ENCODE measurements at regions not wholly inside any gene's neighbourhood (a gene's known extent, or its start where the extent isn't known, plus 50 kb on each side); places are given as distances from the start of the nearest gene placed in this dataset.
"Not testable (repeated sequence)": the region's sequence is repeated elsewhere in the genome, so short reads cannot be mapped to it uniquely, and the experiment has no call there.

- peaks cover 0 to 7% (median 0%) of the 10 kb centered on the region in 5 donors for H3K4me1 ChIP-seq (ENCODE audit: control insufficient read depth in 5 of 5, insufficient read depth in 5 of 5, low read length in 5 of 5)
- no peaks in the 10 kb centered on the region for H3K36me3 ChIP-seq (ENCODE audit: control insufficient read depth in 5 of 5, insufficient read depth in 5 of 5, low read length in 5 of 5)
- H3K27me3 ChIP-seq (ENCODE audit: control insufficient read depth in 5 of 5, insufficient read depth in 4 of 5, low read length in 5 of 5) = no peaks in the 10 kb centered on the region
- H3K4me3 ChIP-seq (ENCODE audit: low read depth in 1 of 5, low read length in 5 of 5) = no peak overlapping the region
- H3K27ac ChIP-seq (ENCODE audit: low read depth, low read length) = no peak overlapping the region
- no peak overlapping the region for H3K9ac ChIP-seq (ENCODE audit: low read length in 5 of 5)
- H3K9me3 ChIP-seq (ENCODE audit: control insufficient read depth in 5 of 5, low read length in 5 of 5) = no peaks in the 10 kb centered on the region
Measured at GRCh38 chr15:45802140-45802539, 167.3 kb downstream of the SQOR start.

DNA sequence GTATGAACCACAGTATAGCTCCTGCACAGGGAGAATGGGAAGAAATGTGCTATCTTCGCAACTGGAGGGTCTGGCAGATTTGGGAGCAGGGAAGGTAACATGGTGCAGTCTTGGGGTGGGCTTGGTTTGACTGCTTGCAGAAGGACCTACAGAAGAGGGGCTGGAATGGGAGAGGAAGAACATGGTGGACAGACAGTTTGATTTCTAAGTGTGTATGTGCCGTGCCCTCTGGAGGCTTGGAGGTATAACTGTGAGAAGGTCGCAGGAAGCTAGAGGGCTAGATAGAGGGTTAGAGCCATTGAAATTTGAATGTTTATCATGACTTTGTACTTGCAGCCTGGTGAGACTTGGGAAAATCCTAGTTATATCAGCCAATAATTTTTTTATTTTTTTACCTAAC lies 169.2 kb downstream of the SQOR start:
- Histone ChIP-seq H3K9me3 (ENCODE audit: control insufficient read depth in 5 of 5, low read length in 5 of 5) (no peaks in the 10 kb centered on the region), H3K4me1 (ENCODE audit: control insufficient read depth in 5 of 5, insufficient read depth in 5 of 5, low read length in 5 of 5) (peaks cover 0 to 7% (median 0%) of the 10 kb centered on the region in 5 donors), H3K36me3 (ENCODE audit: control insufficient read depth in 5 of 5, insufficient read depth in 5 of 5, low read length in 5 of 5) (no peaks in the 10 kb centered on the region), H3K27me3 (ENCODE audit: control insufficient read depth in 5 of 5, insufficient read depth in 4 of 5, low read length in 5 of 5) (no peaks in the 10 kb centered on the region), H3K4me3 (ENCODE audit: low read depth in 1 of 5, low read length in 5 of 5) (no peak overlapping the region), H3K9ac (ENCODE audit: low read length in 5 of 5) (no peak overlapping the region), H3K27ac (ENCODE audit: low read depth, low read length) (no peak overlapping the region)

GRCh38 chr15:45810201-45810600 lies 175.4 kb downstream of the SQOR start:
- H3K4me1 ChIP-seq (ENCODE audit: control insufficient read depth in 5 of 5, insufficient read depth in 5 of 5, low read length in 5 of 5) = peaks cover 0 to 20% (median 0%) of the 10 kb centered on the region in 5 donors
- H3K9ac ChIP-seq (ENCODE audit: low read length in 5 of 5) = no peak overlapping the region
- no peaks in the 10 kb centered on the region for H3K36me3 ChIP-seq (ENCODE audit: control insufficient read depth in 5 of 5, insufficient read depth in 5 of 5, low read length in 5 of 5)
- H3K27ac ChIP-seq (ENCODE audit: low read depth, low read length) = no peak overlapping the region
- H3K27me3 ChIP-seq (ENCODE audit: control insufficient read depth in 5 of 5, insufficient read depth in 4 of 5, low read length in 5 of 5) = no peaks in the 10 kb centered on the region
- peaks cover 0 to 3% (median 0%) of the 10 kb centered on the region in 5 donors for H3K9me3 ChIP-seq (ENCODE audit: control insufficient read depth in 5 of 5, low read length in 5 of 5)
- no peak overlapping the region for H3K4me3 ChIP-seq (ENCODE audit: low read depth in 1 of 5, low read length in 5 of 5)

GRCh38 chr15:45812200-45812599 lies 177.4 kb downstream of the SQOR start:
- no peak overlapping the region for H3K9ac ChIP-seq (ENCODE audit: low read length in 5 of 5)
- H3K27ac ChIP-seq (ENCODE audit: low read depth, low read length) = no peak overlapping the region
- H3K9me3 ChIP-seq (ENCODE audit: control insufficient read depth in 5 of 5, low read length in 5 of 5) = peaks cover 0 to 4% (median 0%) of the 10 kb centered on the region in 5 donors
- peaks cover 0 to 20% (median 0%) of the 10 kb centered on the region in 5 donors for H3K4me1 ChIP-seq (ENCODE audit: control insufficient read depth in 5 of 5, insufficient read depth in 5 of 5, low read length in 5 of 5)
- H3K27me3 ChIP-seq (ENCODE audit: control insufficient read depth in 5 of 5, insufficient read depth in 4 of 5, low read length in 5 of 5) = no peaks in the 10 kb centered on the region
- H3K4me3 ChIP-seq (ENCODE audit: low read depth in 1 of 5, low read length in 5 of 5) = no peak overlapping the region
- H3K36me3 ChIP-seq (ENCODE audit: control insufficient read depth in 5 of 5, insufficient read depth in 5 of 5, low read length in 5 of 5) = no peaks in the 10 kb centered on the region

DNA sequence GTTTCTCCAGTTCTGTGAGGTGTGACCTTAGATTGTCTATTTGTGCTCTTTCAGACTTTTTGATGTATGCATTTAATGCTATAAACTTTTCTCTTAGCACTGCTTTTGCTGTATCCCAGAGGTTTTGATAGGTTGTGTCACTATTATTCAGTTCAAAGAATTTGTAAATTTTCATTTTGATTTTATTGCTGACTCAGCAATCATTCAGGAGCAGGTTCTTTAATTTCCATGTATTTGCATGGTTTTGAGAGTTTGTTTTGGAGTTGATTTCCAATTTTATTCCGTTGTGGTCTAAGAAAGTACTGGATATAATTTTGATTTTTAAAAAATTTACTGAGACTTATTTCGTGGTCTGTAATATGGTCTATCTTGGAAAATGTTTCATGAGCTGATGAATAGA lies 182.7 kb downstream of the SQOR start:
- not testable (repeated sequence) for H3K27ac ChIP-seq (ENCODE audit: low read depth, low read length); H3K27me3 ChIP-seq (ENCODE audit: control insufficient read depth in 5 of 5, insufficient read depth in 4 of 5, low read length in 5 of 5); H3K4me1 ChIP-seq (ENCODE audit: control insufficient read depth in 5 of 5, insufficient read depth in 5 of 5, low read length in 5 of 5); H3K36me3 ChIP-seq (ENCODE audit: control insufficient read depth in 5 of 5, insufficient read depth in 5 of 5, low read length in 5 of 5); H3K9me3 ChIP-seq (ENCODE audit: control insufficient read depth in 5 of 5, low read length in 5 of 5); H3K4me3 ChIP-seq (ENCODE audit: low read depth in 1 of 5, low read length in 5 of 5); H3K9ac ChIP-seq (ENCODE audit: low read length in 5 of 5)

DNA sequence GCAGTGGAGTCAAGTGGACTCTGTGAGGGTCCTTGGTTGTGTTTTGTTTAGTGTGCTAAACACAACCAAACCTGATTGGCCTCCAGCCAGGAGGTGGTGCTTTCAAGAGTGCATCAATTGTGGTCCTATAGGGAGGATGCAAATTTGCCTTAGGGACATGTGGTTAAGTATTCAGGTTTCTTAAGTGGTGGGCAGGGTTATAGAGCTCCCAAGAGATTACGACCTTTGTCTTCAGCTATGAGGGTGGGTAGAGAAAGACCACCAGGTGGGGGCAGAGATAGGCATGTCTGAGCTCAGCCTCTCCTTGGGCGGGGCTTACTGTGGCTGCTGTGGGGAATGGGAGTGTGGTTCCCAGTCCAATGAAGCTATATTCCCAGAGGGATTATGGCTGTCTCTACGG lies 186.6 kb downstream of the SQOR start:
- no peaks in the 10 kb centered on the region for H3K36me3 ChIP-seq (ENCODE audit: control insufficient read depth in 5 of 5, insufficient read depth in 5 of 5, low read length in 5 of 5)
- H3K9me3 ChIP-seq (ENCODE audit: control insufficient read depth in 5 of 5, low read length in 5 of 5) = no peaks in the 10 kb centered on the region
- H3K4me1 ChIP-seq (ENCODE audit: control insufficient read depth in 5 of 5, insufficient read depth in 5 of 5, low read length in 5 of 5) = no peaks in the 10 kb centered on the region
- H3K4me3 ChIP-seq (ENCODE audit: low read depth in 1 of 5, low read length in 5 of 5) = no peak overlapping the region
- no peak overlapping the region for H3K9ac ChIP-seq (ENCODE audit: low read length in 5 of 5)
- H3K27ac ChIP-seq (ENCODE audit: low read depth, low read length) = no peak overlapping the region
- H3K27me3 ChIP-seq (ENCODE audit: control insufficient read depth in 5 of 5, insufficient read depth in 4 of 5, low read length in 5 of 5) = no peaks in the 10 kb centered on the region

- H3K4me1 ChIP-seq (ENCODE audit: control insufficient read depth in 5 of 5, insufficient read depth in 5 of 5, low read length in 5 of 5); H3K27ac ChIP-seq (ENCODE audit: low read depth, low read length); H3K27me3 ChIP-seq (ENCODE audit: control insufficient read depth in 5 of 5, insufficient read depth in 4 of 5, low read length in 5 of 5); H3K4me3 ChIP-seq (ENCODE audit: low read depth in 1 of 5, low read length in 5 of 5); H3K9me3 ChIP-seq (ENCODE audit: control insufficient read depth in 5 of 5, low read length in 5 of 5); H3K9ac ChIP-seq (ENCODE audit: low read length in 5 of 5); H3K36me3 ChIP-seq (ENCODE audit: control insufficient read depth in 5 of 5, insufficient read depth in 5 of 5, low read length in 5 of 5): not testable (repeated sequence)
Measured at GRCh38 chr15:45822968-45823367, 188.1 kb downstream of the SQOR start.

GRCh38 chr15:45827275-45827674 lies 192.4 kb downstream of the SQOR start:
- no peak overlapping the region for H3K9ac ChIP-seq (ENCODE audit: low read length in 5 of 5)
- H3K4me3 ChIP-seq (ENCODE audit: low read depth in 1 of 5, low read length in 5 of 5) = no peak overlapping the region
- H3K27ac ChIP-seq (ENCODE audit: low read depth, low read length) = no peak overlapping the region

DNA sequence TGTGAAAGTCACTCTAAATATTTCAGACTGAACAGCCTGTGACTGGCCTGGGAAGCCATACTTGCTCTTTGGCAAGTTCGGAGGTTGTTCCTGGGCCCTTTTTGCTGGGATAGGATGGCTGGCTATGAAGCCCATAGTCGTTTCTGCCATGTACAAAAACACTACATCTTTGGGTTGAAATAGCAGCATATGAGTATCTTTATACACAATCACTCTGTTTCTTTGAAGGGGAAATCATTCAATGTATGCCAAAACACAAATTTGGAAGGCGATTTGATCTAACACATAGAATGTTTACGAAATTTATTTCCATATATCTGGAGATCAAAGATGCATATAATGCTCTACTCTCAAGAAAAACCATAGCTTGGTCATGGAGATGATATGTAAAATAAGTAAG lies 192.9 kb downstream of the SQOR start:
- Histone ChIP-seq H3K27me3 (ENCODE audit: control insufficient read depth in 5 of 5, insufficient read depth in 4 of 5, low read length in 5 of 5) (no peaks in the 10 kb centered on the region), H3K27ac (ENCODE audit: low read depth, low read length) (no peak overlapping the region)

More at GRCh38 chr15:45827275-45827674, 192.4 kb downstream of the SQOR start:
- Histone ChIP-seq H3K36me3 (ENCODE audit: control insufficient read depth in 5 of 5, insufficient read depth in 5 of 5, low read length in 5 of 5) (no peaks in the 10 kb centered on the region), H3K4me1 (ENCODE audit: control insufficient read depth in 5 of 5, insufficient read depth in 5 of 5, low read length in 5 of 5) (no peaks in the 10 kb centered on the region), H3K27me3 (ENCODE audit: control insufficient read depth in 5 of 5, insufficient read depth in 4 of 5, low read length in 5 of 5) (no peaks in the 10 kb centered on the region), H3K9me3 (ENCODE audit: control insufficient read depth in 5 of 5, low read length in 5 of 5) (no peaks in the 10 kb centered on the region)

DNA sequence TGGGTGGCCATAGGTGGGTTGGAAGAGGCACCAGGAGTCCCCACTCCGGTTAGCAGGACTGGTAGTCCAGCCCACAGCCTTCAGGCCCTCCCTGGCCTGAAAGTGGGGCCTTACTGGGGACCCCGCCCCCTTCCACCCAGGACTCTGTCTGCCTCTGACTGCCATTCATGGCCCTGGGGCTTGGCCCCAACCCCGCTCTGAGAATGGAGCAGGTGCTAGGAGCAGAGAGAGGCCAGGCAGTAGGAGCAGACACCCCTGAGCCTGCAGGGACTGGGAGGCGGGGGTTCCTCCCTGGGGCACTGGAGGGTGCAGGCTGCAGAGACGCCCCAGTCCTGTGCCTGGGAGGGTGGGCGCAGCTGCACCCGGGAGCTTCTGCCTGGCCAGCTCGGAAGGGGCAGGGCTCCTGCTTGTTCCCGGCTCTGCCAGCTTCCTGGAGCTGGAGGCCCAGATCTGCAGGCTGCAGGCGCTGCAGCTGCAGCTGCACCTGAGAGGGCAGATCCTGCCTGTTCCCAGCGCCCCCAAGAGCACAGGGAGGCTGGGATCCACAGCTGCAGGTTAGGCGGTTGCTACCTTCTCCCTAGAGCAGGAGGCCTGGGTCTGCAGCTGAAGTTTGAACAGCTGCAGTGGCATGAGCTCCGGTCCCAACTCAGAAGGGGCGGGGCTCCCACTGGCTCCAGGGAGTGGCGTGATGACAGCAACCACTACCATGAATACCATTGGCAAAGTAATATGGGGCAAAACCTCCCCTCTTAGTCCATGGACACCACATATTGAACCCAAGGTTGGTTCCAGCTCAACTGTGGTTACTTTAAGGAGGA lies 194.7 kb downstream of the SQOR start:
- Histone ChIP-seq H3K36me3 (ENCODE audit: control insufficient read depth in 5 of 5, insufficient read depth in 5 of 5, low read length in 5 of 5) (no peaks in the 10 kb centered on the region), H3K4me1 (ENCODE audit: control insufficient read depth in 5 of 5, insufficient read depth in 5 of 5, low read length in 5 of 5) (no peaks in the 10 kb centered on the region), H3K27ac (ENCODE audit: low read depth, low read length) (no peak overlapping the region), H3K4me3 (ENCODE audit: low read depth in 1 of 5, low read length in 5 of 5) (no peak overlapping the region), H3K27me3 (ENCODE audit: control insufficient read depth in 5 of 5, insufficient read depth in 4 of 5, low read length in 5 of 5) (no peaks in the 10 kb centered on the region), H3K9ac (ENCODE audit: low read length in 5 of 5) (no peak overlapping the region), H3K9me3 (ENCODE audit: control insufficient read depth in 5 of 5, low read length in 5 of 5) (no peaks in the 10 kb centered on the region)

More for the DNA sequence above, 192.9 kb downstream of the SQOR start:
- H3K4me3 ChIP-seq (ENCODE audit: low read depth in 1 of 5, low read length in 5 of 5) = no peak overlapping the region
- H3K4me1 ChIP-seq (ENCODE audit: control insufficient read depth in 5 of 5, insufficient read depth in 5 of 5, low read length in 5 of 5) = no peaks in the 10 kb centered on the region
- no peaks in the 10 kb centered on the region for H3K9me3 ChIP-seq (ENCODE audit: control insufficient read depth in 5 of 5, low read length in 5 of 5)
- no peak overlapping the region for H3K9ac ChIP-seq (ENCODE audit: low read length in 5 of 5)
- H3K36me3 ChIP-seq (ENCODE audit: control insufficient read depth in 5 of 5, insufficient read depth in 5 of 5, low read length in 5 of 5) = no peaks in the 10 kb centered on the region

Data from subcutaneous abdominal adipose tissue (tissue), 5 donors.